ENCODE measurements at regions not wholly inside any gene's neighbourhood (a gene's known extent, or its start where the extent isn't known, plus 50 kb on each side); places are given as distances from the start of the nearest gene placed in this dataset.
A peak's percentile ranks its signal among the peaks of the same experiment; 100 is the strongest.
"Not testable (repeated sequence)": the region's sequence is repeated elsewhere in the genome, so short reads cannot be mapped to it uniquely, and the experiment has no call there.

GRCh38 chr1:166488327-166488726, 321.5 kb upstream of the FAM78B start:
- no peak for TF ChIP-seq CTCF (IDR thresholded peaks at IDR 0.05)
- no peak for TF ChIP-seq POLR2A (IDR thresholded peaks at IDR 0.05)
- no peak for TF ChIP-seq POLR2AphosphoS5 (IDR thresholded peaks at IDR 0.05)
- Histone ChIP-seq H3K9me3 (no peaks in the 10 kb centered on the region), H3K4me3 (no peak overlapping the region), H3K27me3 (no peaks in the 10 kb centered on the region), H3K27ac (no peak overlapping the region), H3K36me3 (no peaks in the 10 kb centered on the region), H3K4me1 (no peaks in the 10 kb centered on the region)
- ATAC-seq (ENCODE audit: low FRiP score in 2 of 2) (no peak), DNase-seq (no peak)
- WGBS, 2 donors = 89 to 95% methylated on average over 2 of the region's 2 CpGs

GRCh38 chr1:166489356-166489669, 322.5 kb upstream of the FAM78B start:
- H3K36me3 ChIP-seq = no peaks in the 10 kb centered on the region
- no peak for ATAC-seq (ENCODE audit: low FRiP score in 2 of 2)
- no peaks in the 10 kb centered on the region for H3K9me3 ChIP-seq
- TF ChIP-seq POLR2A (IDR thresholded peaks at IDR 0.05) = no peak
- no peak for TF ChIP-seq EP300 (IDR thresholded peaks at IDR 0.05)
- no peak for TF ChIP-seq POLR2AphosphoS5 (IDR thresholded peaks at IDR 0.05)
- no peak for TF ChIP-seq CTCF (IDR thresholded peaks at IDR 0.05)
- no peaks in the 10 kb centered on the region for H3K27me3 ChIP-seq
- H3K4me1 ChIP-seq = no peaks in the 10 kb centered on the region
- 73 to 82% methylated on average over 2 of the region's 2 CpGs for WGBS, 2 donors
- H3K27ac ChIP-seq = peak overlapping the region; percentile 61 to 77 (median 72)
- peak overlapping the region in 3 of 4 donors; percentile 28 to 48 (median 43) for H3K4me3 ChIP-seq
- DNase-seq = no peak

- H3K9me3 ChIP-seq = no peaks in the 10 kb centered on the region
- no peaks in the 10 kb centered on the region for H3K27me3 ChIP-seq
- TF ChIP-seq EP300 (IDR thresholded peaks at IDR 0.05) (no peak), CTCF (IDR thresholded peaks at IDR 0.05) (no peak), POLR2AphosphoS5 (IDR thresholded peaks at IDR 0.05) (no peak), POLR2A (IDR thresholded peaks at IDR 0.05) (no peak)
- WGBS, 2 donors = 48 to 58% methylated on average over 17 of the region's 17 CpGs
- ATAC-seq (ENCODE audit: low FRiP score in 2 of 2) = peak; percentile 62 to 77
- H3K4me1 ChIP-seq = no peaks in the 10 kb centered on the region
- peak overlapping the region; percentile 7 to 48 (median 36) for H3K4me3 ChIP-seq
- DNase-seq = peak in 1 of 2 donors; percentile 31
- no peaks in the 10 kb centered on the region for H3K36me3 ChIP-seq
- peak overlapping the region; percentile 61 to 77 (median 72) for H3K27ac ChIP-seq
Measured at GRCh38 chr1:166489670-166490436, 323.1 kb upstream of the FAM78B start.

- no peaks in the 10 kb centered on the region for H3K9me3 ChIP-seq
- peak overlapping the region in 3 of 4 donors; percentile 68 to 77 (median 75) for H3K27ac ChIP-seq
- H3K27me3 ChIP-seq = no peaks in the 10 kb centered on the region
- TF ChIP-seq EP300 (IDR thresholded peaks at IDR 0.05) (no peak), CTCF (IDR thresholded peaks at IDR 0.05) (no peak), POLR2A (IDR thresholded peaks at IDR 0.05) (no peak), POLR2AphosphoS5 (IDR thresholded peaks at IDR 0.05) (no peak)
- no peaks in the 10 kb centered on the region for H3K36me3 ChIP-seq
- no peaks in the 10 kb centered on the region for H3K4me1 ChIP-seq
- 60 to 66% methylated on average over 5 of the region's 5 CpGs for WGBS, 2 donors
- DNase-seq (no peak), ATAC-seq (ENCODE audit: low FRiP score in 2 of 2) (no peak)
- H3K4me3 ChIP-seq = peak overlapping the region in 2 of 4 donors; percentile 43 to 48
Measured at GRCh38 chr1:166490437-166490991, 323.7 kb upstream of the FAM78B start.

- not testable (repeated sequence) for H3K27me3 ChIP-seq; H3K9me3 ChIP-seq; H3K4me1 ChIP-seq; H3K27ac ChIP-seq; ATAC-seq (ENCODE audit: low FRiP score in 2 of 2); DNase-seq; H3K4me3 ChIP-seq; H3K36me3 ChIP-seq
- 75 to 96% methylated on average over 2 of the region's 2 CpGs for WGBS, 2 donors
Measured at GRCh38 chr1:166493765-166494164, 327.0 kb upstream of the FAM78B start.
